GM12865 (cell line): ENCODE measurements at regions not wholly inside any gene's neighbourhood (a gene's known extent, or its start where the extent isn't known, plus 50 kb on each side); places are given as distances from the start of the nearest gene placed in this dataset.

Experiments used
- DNase-seq: peaks from one replicate; pipeline ENCODE4 v3.0.0; 2010; ENCODE audit warnings: low read depth
- H3K4me3 ChIP-seq: 2 replicates; pipeline ENCODE4 v1.5.1; 2011; ENCODE audit warnings: mild to moderate bottlenecking, low read depth, low read length, control low read depth
- CTCF ChIP-seq: IDR thresholded peaks from 2 replicates; pipeline ENCODE4 v1.5.1; 2011; ENCODE audit warnings: low read length, control low read depth, low read depth, inconsistent platforms; ENCODE audit not compliant: insufficient read depth; ENCODE audit errors: missing control alignments

- no peak overlapping the region for H3K4me3 ChIP-seq
- peak; percentile 22 for DNase-seq
- no peak for TF ChIP-seq CTCF
Measured at GRCh38 chr14:96626916-96627315, 124.7 kb downstream of the PAPOLA start.

GRCh38 chr14:96627386-96627785 is 125.2 kb downstream of the PAPOLA start:
- DNase-seq = no peak
- no peak for TF ChIP-seq CTCF

GRCh38 chr14:96627811-96628775 is 125.9 kb downstream of the PAPOLA start:
- DNase-seq = no peak
- no peak overlapping the region for H3K4me3 ChIP-seq
- no peak for TF ChIP-seq CTCF

More at GRCh38 chr14:96627386-96627785, 125.2 kb downstream of the PAPOLA start:
- H3K4me3 ChIP-seq = no peak overlapping the region

- no peak for TF ChIP-seq CTCF
- no peak for DNase-seq
- H3K4me3 ChIP-seq = no peak overlapping the region
Measured at GRCh38 chr14:96629082-96629481, 126.9 kb downstream of the PAPOLA start.

GRCh38 chr14:96629558-96630222 is 127.5 kb downstream of the PAPOLA start:
- no peak for TF ChIP-seq CTCF
- DNase-seq = no peak
- H3K4me3 ChIP-seq = no peak overlapping the region

- no peak overlapping the region for H3K4me3 ChIP-seq
- no peak for TF ChIP-seq CTCF
- DNase-seq = no peak
Measured at GRCh38 chr14:96630281-96630680, 128.1 kb downstream of the PAPOLA start.

GRCh38 chr14:96631030-96631429 is 128.8 kb downstream of the PAPOLA start:
- H3K4me3 ChIP-seq = no peak overlapping the region
- TF ChIP-seq CTCF = no peak
- no peak for DNase-seq
